Activated CD8-positive, alpha-beta T cell treated with anti-CD3 and anti-CD28 coated beads, Interleukin-2, amount 10 ng/mL, durations not matched to agents 7 days and 5 days (primary cell): ENCODE measurements at regions not wholly inside any gene's neighbourhood (a gene's known extent, or its start where the extent isn't known, plus 50 kb on each side); places are given as distances from the start of the nearest gene placed in this dataset.
"Not testable (repeated sequence)": the region's sequence is repeated elsewhere in the genome, so short reads cannot be mapped to it uniquely, and the experiment has no call there.

Experiments used
- ATAC-seq: fragments of 150-1000 bp; cut with Tn5 transposase; one replicate; pipeline ENCODE4 v1.10.0; 2021; ENCODE audit warnings: moderate library complexity
- CTCF ChIA-PET: fragments of 350-600 bp; sonication (Branson Sonifier 250); formaldehyde crosslinking; loops from one replicate; lab custom pipeline; 2021; ENCODE audit warnings: antibody characterized with exemption; lab: Charles Lee
- POLR2A ChIA-PET: fragments of 350-600 bp; sonication (Branson Sonifier 250); formaldehyde crosslinking; loops from one replicate; lab custom pipeline; 2021; ENCODE audit warnings: antibody characterized with exemption; lab: Charles Lee
- DNase-seq: peaks from one replicate; pipeline ENCODE4 v3.0.0-alpha.2; 2020
- H3K27ac Mint-ChIP-seq: one replicate; pipeline ENCODE4 v1.8.0; 2021; ENCODE audit warnings: mild to moderate bottlenecking, mixed read lengths
- H3K27me3 Mint-ChIP-seq: one replicate; pipeline ENCODE4 v1.8.0; 2021; ENCODE audit warnings: low read depth, mixed read lengths
- H3K36me3 Mint-ChIP-seq: one replicate; pipeline ENCODE4 v1.8.0; 2021; ENCODE audit warnings: low read depth, mixed read lengths
- H3K4me1 Mint-ChIP-seq: one replicate; pipeline ENCODE4 v1.8.0; 2021; ENCODE audit warnings: low read depth, mixed read lengths
- H3K4me3 Mint-ChIP-seq: one replicate; pipeline ENCODE4 v1.8.0; 2021; ENCODE audit warnings: mild to moderate bottlenecking, mixed read lengths
- H3K9me3 Mint-ChIP-seq: one replicate; pipeline ENCODE4 v1.8.0; 2022; ENCODE audit warnings: mixed read lengths; ENCODE audit not compliant: insufficient read depth

DNA sequence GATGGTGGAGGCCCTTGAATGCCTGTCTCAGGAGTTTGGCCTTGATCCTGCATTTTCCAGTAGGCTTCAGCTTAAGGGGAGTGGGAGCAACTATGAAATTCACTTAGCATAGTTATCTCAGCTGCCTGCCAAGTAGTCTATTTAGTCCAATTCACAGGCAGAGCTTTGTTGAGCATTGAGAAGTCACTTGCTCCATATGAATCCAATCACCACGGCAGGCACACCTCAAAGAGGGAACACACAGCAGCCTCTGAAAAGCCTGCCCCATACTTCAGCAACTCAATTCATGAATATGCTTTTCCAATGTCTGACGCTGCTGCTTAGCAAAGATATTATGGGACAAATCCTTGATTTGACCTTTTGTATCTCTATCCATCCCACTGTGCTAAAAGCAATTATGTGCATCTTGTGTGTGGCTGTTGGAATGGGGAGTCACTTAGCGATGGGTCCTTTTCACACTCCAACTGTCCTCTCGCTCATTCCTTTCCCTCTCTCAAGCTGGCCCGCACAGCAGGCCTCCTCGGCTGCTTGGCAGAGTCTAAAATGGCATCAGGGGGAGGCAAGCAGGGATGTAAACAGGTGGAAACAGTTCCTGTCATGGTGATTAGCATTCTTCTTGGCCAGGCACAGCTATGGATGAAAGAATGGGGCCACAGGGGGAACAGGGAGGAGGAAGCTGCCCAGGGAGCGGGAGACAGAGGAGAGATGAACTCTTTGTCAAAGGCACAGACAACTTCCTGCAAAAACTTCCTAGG lies 56.0 kb upstream of the LRPPRC start:
- H3K4me1 Mint-ChIP-seq = no peaks in the 10 kb centered on the region
- no peak overlapping the region for H3K4me3 Mint-ChIP-seq
- no peaks in the 10 kb centered on the region for H3K9me3 Mint-ChIP-seq
- H3K27ac Mint-ChIP-seq = no peak overlapping the region
- no peaks in the 10 kb centered on the region for H3K36me3 Mint-ChIP-seq
- H3K27me3 Mint-ChIP-seq = no peaks in the 10 kb centered on the region
- DNase-seq = no peak
- no peak for ATAC-seq
- CTCF ChIA-PET = interaction anchor here (1.5 kb wide), 1 partner anchor 8 kb away, joined by 7 read pairs; no protein-coding TSS in a partner anchor
- POLR2A ChIA-PET = no interaction called here

DNA sequence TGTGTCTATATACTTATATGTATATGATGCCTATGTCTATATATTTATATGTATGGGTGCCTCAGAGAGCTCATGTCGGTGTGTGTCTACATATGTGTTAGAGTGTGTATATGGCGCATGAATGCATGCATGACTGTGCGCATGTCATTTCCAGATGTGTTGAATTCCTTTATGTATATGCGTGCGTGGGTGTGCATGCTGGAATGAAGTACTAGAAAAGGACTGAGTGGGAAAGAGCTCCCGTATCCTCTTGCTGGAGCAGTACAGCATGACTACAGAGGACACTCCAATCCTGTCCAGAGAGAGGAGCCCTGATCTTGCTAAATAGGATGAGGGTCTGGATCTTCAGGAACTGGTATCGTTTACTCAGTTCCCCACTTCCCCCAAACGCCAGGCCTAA lies 56.8 kb upstream of the LRPPRC start:
- no peaks in the 10 kb centered on the region for H3K9me3 Mint-ChIP-seq
- DNase-seq = no peak
- no peaks in the 10 kb centered on the region for H3K27me3 Mint-ChIP-seq
- ChIA-PET CTCF (interaction anchor here (1.5 kb wide), 1 partner anchor 8 kb away, joined by 7 read pairs; no protein-coding TSS in a partner anchor), POLR2A (no interaction called here)
- no peaks in the 10 kb centered on the region for H3K36me3 Mint-ChIP-seq
- ATAC-seq = no peak
- H3K4me3 Mint-ChIP-seq = no peak overlapping the region
- no peak overlapping the region for H3K27ac Mint-ChIP-seq
- H3K4me1 Mint-ChIP-seq = no peaks in the 10 kb centered on the region

DNA sequence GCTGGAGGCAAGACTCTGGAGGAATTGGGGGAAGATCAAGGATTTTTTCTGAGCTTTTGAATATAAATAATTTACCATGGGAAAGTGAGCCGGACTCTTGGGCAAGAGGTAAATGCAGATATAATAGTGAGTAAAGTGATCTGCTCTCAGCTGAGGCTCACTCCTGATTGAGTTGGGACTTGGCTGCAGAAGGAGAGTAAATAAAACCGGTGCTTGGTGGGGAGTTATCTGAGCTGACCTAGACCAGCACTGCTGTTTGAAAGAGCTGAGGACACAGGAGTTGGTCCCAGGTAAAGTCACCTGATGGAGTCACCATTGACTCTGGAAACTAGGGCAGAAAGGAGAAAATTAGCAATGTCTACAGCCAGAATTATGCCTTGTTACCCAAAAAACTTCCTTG lies 57.3 kb upstream of the LRPPRC start:
- CTCF ChIA-PET = interaction anchor here (1.5 kb wide), 1 partner anchor 9 kb away, joined by 7 read pairs; no protein-coding TSS in a partner anchor
- Mint-ChIP-seq H3K27ac (no peak overlapping the region), H3K27me3 (no peaks in the 10 kb centered on the region), H3K4me3 (no peak overlapping the region), H3K4me1 (no peaks in the 10 kb centered on the region), H3K36me3 (no peaks in the 10 kb centered on the region), H3K9me3 (no peaks in the 10 kb centered on the region)
- DNase-seq = no peak
- POLR2A ChIA-PET = no interaction called here
- no peak for ATAC-seq

DNA sequence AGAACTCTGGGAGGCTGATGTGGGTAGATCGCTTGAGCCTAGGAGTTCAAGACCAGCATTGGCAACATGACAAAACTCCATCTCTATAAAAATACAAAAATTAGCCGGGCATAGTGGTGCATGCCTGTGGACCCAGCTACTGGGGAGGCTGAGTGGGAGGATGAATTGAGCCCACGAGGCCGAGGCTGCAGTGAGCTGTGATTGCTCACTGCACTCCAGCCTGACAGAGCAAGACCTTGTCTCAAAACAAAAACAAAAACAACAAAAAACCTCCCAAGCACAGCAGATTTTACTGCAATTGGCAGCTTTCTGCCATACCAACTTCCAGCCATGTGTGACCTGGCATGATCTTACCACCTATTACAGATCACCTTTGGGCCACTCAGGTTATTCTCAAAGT lies 57.7 kb upstream of the LRPPRC start:
- DNase-seq = no peak
- no peak for ATAC-seq
- POLR2A ChIA-PET = no interaction called here

DNA sequence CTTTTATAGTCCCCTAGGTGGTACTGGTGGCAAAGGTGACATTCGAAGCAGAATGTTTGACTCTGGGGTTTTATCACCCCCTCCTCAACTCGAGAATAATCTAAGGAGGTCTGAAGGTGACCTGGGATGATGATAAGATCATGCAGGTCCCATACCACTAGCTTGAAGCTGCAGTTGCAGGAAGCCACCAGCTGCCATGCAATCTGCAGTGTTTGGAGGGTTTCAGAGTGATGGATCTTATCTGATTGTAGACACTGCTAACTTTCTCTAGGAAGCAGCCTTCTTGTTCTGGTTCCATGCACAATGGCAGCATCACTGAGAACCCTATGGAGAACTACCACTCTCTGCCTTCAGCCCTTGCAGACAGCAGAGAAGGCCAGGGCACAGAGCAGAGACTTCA lies 59.4 kb upstream of the LRPPRC start:
- ATAC-seq = no peak
- Mint-ChIP-seq H3K27ac (no peak overlapping the region), H3K9me3 (no peaks in the 10 kb centered on the region), H3K27me3 (no peaks in the 10 kb centered on the region), H3K36me3 (no peaks in the 10 kb centered on the region), H3K4me3 (no peak overlapping the region), H3K4me1 (no peaks in the 10 kb centered on the region)
- CTCF ChIA-PET = interaction anchor here (2.4 kb wide), 1 partner anchor 11 kb away, joined by 9 read pairs; no protein-coding TSS in a partner anchor
- POLR2A ChIA-PET = no interaction called here
- no peak for DNase-seq

More for the DNA sequence above, 57.7 kb upstream of the LRPPRC start:
- Mint-ChIP-seq H3K4me1 (no peaks in the 10 kb centered on the region), H3K36me3 (no peaks in the 10 kb centered on the region), H3K27me3 (no peaks in the 10 kb centered on the region), H3K9me3 (no peaks in the 10 kb centered on the region), H3K27ac (no peak overlapping the region), H3K4me3 (no peak overlapping the region)
- CTCF ChIA-PET = interaction anchor here (1.5 to 2.4 kb wide), 2 partner anchors 9 kb away, joined by 7 to 9 read pairs; no protein-coding TSS in a partner anchor

DNA sequence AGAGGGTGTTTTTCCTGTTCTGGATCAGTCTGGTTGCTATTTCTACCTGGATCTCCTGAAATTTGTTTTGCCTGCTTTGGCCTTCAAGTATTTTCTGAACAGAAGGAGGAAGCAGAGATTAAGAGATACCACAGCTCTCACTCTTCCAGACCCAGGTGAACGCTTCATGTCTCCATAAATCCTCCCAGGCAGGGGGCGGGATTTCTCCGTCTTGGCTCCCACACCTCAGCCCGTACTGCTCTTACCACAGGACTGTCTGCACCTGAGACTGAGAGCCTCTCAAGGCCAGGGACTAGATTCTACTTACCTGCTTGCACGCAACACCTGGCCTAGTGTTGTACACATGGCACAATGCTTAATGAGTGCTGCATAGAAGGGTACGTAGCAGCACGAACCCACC lies 59.9 kb upstream of the LRPPRC start:
- POLR2A ChIA-PET = no interaction called here
- H3K4me3 Mint-ChIP-seq = no peak overlapping the region

DNA sequence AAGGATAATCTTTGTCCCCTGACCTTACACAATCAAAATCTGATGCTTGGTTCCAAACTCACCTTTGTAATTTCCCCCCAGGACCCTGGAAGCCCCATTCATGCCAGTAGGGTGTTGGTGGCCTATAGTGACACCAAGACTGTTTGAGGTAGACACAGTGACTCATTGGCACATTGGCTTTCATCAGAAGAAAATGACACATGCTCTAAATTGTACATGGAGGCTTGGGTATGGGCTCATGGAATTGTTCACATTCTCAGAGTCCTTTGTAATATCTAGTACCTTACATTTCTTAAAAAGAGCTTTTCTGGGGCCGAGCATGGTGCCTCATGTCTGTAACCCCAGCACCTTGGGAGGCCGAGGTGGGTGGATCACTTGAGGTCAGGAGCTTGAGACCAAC lies 61.2 kb upstream of the LRPPRC start:
- ATAC-seq = no peak

More for the DNA sequence above, 59.9 kb upstream of the LRPPRC start:
- Mint-ChIP-seq H3K27ac (no peak overlapping the region), H3K9me3 (no peaks in the 10 kb centered on the region), H3K36me3 (no peaks in the 10 kb centered on the region), H3K27me3 (no peaks in the 10 kb centered on the region), H3K4me1 (no peaks in the 10 kb centered on the region)
- ATAC-seq = no peak
- CTCF ChIA-PET = interaction anchor here (2.4 kb wide), 1 partner anchor 11 kb away, joined by 9 read pairs; no protein-coding TSS in a partner anchor
- DNase-seq = no peak

DNA sequence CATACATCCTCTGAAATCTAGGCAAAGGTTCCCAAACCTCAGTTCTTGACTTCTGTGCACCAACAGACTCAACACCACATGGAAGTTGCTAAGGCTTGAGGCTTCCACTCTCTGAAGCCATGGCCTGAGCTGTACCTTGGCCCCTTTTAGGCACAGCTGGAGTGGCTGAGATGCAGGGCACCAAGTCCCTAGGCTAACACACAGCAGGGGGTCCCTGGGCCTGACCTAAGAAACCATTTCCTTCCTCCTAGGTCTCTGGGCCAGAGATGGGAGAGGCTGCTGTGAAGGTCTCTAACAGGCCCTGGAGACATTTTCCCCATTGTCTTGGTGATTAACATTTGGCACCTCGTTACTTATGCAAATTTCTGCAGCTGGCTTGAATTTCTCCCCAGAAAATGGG lies 64.5 kb upstream of the LRPPRC start:
- H3K4me3 Mint-ChIP-seq, POLR2A ChIA-PET, ATAC-seq, H3K4me1 Mint-ChIP-seq, DNase-seq, H3K9me3 Mint-ChIP-seq, CTCF ChIA-PET, H3K27me3 Mint-ChIP-seq, H3K27ac Mint-ChIP-seq, H3K36me3 Mint-ChIP-seq: not testable (repeated sequence)

More for the DNA sequence above, 61.2 kb upstream of the LRPPRC start:
- Mint-ChIP-seq H3K27me3 (peaks cover 2% of the 10 kb centered on the region), H3K36me3 (no peaks in the 10 kb centered on the region), H3K9me3 (no peaks in the 10 kb centered on the region), H3K27ac (no peak overlapping the region), H3K4me1 (no peaks in the 10 kb centered on the region), H3K4me3 (no peak overlapping the region)
- ChIA-PET POLR2A (no interaction called here), CTCF (interaction anchor here (0.5 to 1.5 kb wide), 2 partner anchors 13 to 844 kb away, joined by 3 read pairs; no protein-coding TSS in a partner anchor)
- DNase-seq = no peak

DNA sequence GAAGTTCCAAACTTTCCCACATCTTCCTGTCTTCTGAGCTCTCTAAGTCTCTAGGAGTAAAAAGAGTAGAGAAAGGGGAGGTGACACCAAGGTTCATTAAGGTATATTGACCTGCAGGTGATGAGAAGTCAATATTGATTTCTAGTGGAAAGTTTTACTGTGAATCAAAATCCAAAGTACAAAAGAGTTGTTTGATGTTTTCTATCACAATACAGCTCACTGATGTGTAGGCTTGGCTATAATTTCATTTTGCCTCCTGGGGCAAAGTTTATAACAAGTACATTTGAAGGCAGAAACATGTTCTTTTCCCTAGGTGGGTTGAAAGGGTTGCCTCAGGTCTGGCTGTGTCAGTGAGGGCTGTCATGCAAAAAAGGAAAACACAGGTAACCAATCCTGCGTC lies 65.2 kb upstream of the LRPPRC start:
- no peaks in the 10 kb centered on the region for H3K36me3 Mint-ChIP-seq

DNA sequence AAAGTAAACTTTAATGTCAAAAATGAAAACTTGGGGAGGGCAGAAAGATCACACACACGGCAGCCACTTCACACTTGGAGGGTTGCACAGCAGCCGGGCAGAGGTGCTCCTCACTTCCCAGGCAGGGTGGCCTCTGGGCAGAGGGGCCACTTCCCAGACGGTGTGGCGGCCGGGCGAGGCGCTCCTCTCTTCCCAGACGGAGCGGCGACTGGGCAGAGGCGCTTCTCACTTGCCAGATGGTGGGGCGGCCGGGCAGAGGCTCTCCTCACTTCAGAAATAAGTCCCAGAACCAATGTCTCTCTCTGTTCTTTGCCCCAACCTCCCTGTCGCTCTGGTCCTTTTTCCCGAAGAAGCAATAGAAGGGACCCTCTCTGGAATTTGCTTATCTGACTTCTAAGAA lies 65.7 kb upstream of the LRPPRC start:
- ChIA-PET CTCF (no interaction called here), POLR2A (no interaction called here)
- Mint-ChIP-seq H3K4me1 (no peaks in the 10 kb centered on the region), H3K27me3 (peaks cover 2% of the 10 kb centered on the region), H3K4me3 (no peak overlapping the region), H3K27ac (no peak overlapping the region), H3K36me3 (no peaks in the 10 kb centered on the region), H3K9me3 (no peaks in the 10 kb centered on the region)
- ATAC-seq (no peak), DNase-seq (no peak)

More for the DNA sequence above, 65.2 kb upstream of the LRPPRC start:
- CTCF ChIA-PET = no interaction called here
- H3K9me3 Mint-ChIP-seq = no peaks in the 10 kb centered on the region
- H3K27ac Mint-ChIP-seq = no peak overlapping the region
- H3K4me3 Mint-ChIP-seq = no peak overlapping the region
- POLR2A ChIA-PET = no interaction called here
- no peaks in the 10 kb centered on the region for H3K4me1 Mint-ChIP-seq
- no peak for ATAC-seq
- peaks cover 2% of the 10 kb centered on the region for H3K27me3 Mint-ChIP-seq
- no peak for DNase-seq

DNA sequence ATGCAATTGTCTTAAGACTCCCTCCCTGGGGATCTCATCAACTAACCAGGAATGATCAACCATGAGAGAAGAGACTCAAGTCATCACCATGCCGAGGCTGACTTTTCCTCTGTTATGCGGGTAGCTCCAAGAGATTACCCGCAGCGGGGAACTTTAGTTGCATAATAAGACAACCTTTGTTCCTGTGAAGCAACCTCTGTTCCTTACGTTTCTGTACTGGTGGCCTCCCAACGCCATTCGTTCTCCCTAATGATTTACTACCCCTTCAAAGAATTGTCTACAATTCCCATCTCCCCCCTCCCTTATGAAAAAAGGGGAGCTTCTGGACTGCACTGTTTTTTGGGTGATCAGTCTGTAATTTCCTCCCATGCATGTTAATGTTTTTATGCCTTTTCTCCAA lies 66.1 kb upstream of the LRPPRC start:
- no peak for ATAC-seq
- H3K4me1 Mint-ChIP-seq = no peaks in the 10 kb centered on the region
- no peaks in the 10 kb centered on the region for H3K9me3 Mint-ChIP-seq
- DNase-seq = no peak
- H3K27me3 Mint-ChIP-seq = peaks cover 2% of the 10 kb centered on the region
- H3K27ac Mint-ChIP-seq = no peak overlapping the region
- ChIA-PET POLR2A (no interaction called here), CTCF (no interaction called here)
- no peaks in the 10 kb centered on the region for H3K36me3 Mint-ChIP-seq
- H3K4me3 Mint-ChIP-seq = no peak overlapping the region

DNA sequence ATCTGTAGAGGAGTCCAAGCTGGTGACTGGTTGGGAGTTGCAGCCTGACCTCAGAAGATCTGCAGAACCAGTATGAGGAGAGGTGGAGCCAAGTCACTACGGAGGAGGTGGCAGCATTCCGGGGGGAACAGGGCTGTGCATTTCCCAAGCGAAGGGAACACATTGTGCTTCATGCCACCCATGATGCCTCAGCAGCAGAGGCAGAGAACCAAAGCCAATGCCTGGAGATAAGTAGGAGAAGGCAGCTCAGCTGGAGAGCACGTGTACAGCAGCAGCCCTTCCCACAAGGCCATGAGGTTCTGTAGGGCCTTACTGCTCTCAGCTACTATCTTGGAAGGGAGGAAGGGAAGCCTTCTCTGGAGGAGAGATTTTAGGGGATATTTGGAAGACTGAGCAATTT lies 67.2 kb upstream of the LRPPRC start:
- no peaks in the 10 kb centered on the region for H3K36me3 Mint-ChIP-seq
- no peaks in the 10 kb centered on the region for H3K9me3 Mint-ChIP-seq
- H3K4me1 Mint-ChIP-seq = no peaks in the 10 kb centered on the region
- ChIA-PET POLR2A (no interaction called here), CTCF (no interaction called here)
- H3K4me3 Mint-ChIP-seq = no peak overlapping the region
- DNase-seq = no peak
- no peak for ATAC-seq
- H3K27me3 Mint-ChIP-seq = peaks cover 2% of the 10 kb centered on the region
- H3K27ac Mint-ChIP-seq = no peak overlapping the region
